SK-MEL-5 (cell line): ENCODE measurements at regions not wholly inside any gene's neighbourhood (a gene's known extent, or its start where the extent isn't known, plus 50 kb on each side); places are given as distances from the start of the nearest gene placed in this dataset.

Source experiments
- DNase-seq: peaks from one replicate; pipeline ENCODE4 v3.0.0-alpha.2; 2016; ENCODE audit warnings: low read depth, low spot score
- in situ Hi-C: cut with HindIII; loops from 2 replicates; pipeline ENCODE4 v1.10.0; 2016; ENCODE audit warnings: low sequenced_read_pairs, high pct_unique_total_duplicates, low pct_unique_long_range_greater_than_20kb

DNA sequence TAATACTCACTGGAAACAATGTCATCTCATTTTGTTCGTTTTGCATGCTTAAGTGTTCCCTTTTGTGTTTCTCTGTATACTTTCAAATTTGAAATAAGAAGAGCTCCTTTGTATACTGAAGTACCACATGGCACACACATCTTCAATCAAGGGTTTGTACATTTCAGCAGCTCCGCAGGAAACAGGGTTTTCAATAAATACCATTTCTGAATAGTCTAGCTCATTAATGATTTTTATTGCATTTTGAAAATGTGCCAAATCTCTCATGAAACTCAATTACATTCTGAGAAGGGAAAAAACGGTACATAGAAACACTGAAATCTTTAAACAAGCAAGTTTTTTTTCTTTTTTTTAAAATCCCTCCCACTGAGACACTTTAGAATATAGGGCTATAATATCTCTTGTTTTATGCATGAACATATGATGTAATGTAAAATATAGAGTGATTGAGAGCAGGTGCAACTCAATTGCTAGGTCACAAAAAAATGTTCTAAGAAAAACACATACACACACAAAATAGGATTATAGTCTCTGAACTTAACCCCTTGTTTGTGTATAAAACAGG, 914.2 kb upstream of the PCDH7 start:
- DNase-seq = peak; percentile 81
- in situ Hi-C loops = no loop called here

DNA sequence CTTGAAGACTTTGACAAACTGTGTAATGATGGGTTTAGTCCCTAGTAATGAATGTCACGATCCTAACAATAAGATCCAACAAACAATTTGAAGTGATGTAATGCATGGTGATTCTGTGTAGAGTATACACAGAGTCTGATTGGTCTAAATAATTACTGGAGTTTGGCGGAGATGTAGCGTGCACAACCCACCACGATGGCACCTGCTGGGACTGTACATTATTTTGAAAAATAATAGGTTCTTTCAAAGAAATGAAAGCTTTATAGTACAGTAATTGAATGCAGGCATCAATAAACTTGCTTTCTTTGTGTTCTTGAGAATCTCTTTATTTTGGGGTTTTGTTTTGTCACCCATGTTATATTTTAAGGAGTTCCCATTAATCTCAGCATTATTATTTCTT, 902.2 kb upstream of the PCDH7 start:
- in situ Hi-C loops = no loop called here
- DNase-seq = no peak

DNA sequence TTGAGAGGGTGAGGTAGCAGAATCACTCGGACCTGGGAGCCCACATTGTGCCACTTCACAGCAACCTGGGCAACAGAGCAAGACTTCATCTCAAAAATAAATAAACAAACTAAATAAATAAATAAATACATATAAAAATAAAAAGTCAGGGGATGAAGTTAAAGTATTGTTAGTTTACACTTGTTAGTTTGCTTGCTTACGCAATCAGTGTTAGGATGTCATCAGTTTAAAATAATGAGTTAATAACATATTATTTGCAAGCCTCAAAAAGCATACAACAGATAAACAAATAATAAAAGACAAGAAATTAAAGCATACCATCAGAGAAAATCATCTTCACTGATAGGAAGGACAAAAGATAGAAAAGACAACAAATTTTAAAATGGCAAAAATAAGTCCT, 891.1 kb upstream of the PCDH7 start:
- in situ Hi-C loops = no loop called here
- DNase-seq = no peak

DNA sequence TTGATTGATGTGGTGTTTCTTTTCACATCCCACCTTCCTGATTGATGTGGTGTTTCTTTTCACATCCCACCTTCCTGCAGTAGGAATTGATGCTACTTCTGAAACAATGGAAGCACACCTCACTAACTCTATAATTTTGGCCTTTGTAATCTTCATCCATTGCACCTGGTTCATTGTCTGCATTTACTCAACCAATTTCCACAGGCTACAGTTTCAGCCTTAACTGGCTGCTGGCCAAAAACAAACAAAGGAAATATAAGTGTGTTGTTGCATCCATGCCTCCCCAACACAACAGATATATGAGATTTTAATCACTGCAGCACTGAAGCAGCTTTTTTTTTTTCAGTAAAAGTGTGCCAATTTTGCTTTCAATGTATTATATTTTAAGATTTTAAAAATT, 867.6 kb upstream of the PCDH7 start:
- DNase-seq = no peak
- in situ Hi-C loops = no loop called here

DNA sequence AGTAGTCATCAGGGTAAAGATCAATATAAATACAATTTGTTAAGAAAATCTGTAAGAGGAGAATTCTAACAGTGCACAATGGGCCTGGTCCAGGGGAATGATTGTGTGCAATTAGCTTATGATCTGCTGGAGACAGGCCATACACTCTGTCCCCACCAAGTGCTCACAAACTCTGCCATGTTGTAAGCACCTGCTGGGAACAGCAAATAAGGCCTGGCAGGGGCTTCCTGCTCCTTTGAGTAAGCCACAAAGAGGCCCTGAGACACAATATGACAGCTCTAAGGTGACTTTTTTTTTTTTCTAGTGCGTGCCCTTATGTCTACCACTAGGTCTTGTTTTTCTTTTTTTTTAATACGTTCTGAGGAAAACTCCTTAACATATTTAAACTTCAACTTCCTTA, 866.3 kb upstream of the PCDH7 start:
- DNase-seq = no peak
- in situ Hi-C loops = no loop called here

DNA sequence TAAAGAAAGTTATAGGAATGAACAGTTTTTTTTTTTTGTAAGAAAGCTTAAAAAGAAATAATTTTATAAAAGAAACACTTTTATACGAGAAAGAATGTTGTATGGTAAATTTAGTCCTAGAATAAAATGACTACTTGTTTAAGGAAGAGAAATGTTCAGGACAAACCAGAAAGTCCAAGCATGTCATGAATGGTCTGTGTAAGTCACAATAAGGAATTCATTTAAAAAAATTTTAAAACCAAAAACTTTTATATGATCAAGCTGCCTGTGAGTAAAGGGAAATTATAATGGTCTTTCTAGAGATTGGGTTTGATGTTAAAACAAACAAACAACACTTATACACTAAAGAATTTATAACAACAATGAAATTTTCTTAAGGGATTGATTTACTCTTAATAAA, 858.9 kb upstream of the PCDH7 start:
- in situ Hi-C loops = no loop called here
- no peak for DNase-seq

DNA sequence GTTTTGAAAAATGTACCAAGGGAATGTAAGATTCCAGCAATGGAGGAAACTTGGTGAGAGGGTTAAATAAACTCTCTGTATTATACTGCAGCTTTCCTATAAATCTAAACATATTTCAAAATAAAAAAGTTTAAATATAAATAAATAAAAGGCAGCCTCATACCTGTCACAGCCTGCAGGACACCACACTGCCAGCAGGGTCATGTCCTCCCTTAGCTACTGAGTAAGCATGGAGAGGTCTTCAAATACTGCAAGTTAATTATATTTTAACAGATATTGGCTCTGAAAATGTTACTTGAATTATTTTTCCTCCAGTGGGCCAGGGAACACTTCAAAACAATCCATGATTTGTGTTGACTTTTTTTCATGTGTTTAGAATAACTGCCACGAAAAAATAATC, 852.8 kb upstream of the PCDH7 start:
- in situ Hi-C loops = no loop called here
- no peak for DNase-seq

DNA sequence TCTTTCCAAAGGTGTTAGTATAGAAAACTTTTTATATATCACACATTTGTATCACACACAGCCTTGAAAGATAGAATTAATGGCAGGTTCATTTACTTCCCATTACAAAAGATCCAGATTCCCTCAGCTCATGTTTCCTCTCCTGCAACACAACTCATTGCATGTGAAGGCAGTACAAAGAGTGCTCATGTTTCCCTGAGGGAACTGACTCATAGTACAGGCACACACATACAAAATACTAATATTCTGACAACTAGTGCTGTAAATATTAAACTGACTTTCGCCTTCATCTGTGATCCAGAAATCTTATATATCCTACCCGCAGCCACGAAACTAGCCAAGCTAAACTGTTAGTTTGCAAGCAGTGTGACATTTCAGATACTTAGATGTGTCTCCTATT, 819.8 kb upstream of the PCDH7 start:
- no peak for DNase-seq
- in situ Hi-C loops = no loop called here

DNA sequence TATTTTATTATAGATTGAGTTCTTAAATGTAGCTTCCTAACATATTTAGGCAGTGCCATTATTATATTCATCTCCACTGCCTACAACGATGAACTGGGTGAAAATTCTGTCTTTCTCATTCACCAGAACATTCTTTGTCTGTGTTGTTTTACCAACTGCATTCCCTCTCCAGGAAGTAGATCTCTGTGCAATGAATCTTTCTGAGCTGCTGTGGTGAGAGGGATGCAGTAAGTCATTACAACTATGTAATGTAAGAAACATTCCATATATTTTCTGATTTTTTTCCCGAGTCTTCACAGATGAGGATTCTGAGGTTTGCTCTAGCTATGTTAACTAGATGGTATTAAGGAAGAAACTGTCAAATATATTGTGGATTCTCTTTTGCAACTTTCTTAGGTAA, 811.9 kb upstream of the PCDH7 start:
- no peak for DNase-seq
- in situ Hi-C loops = no loop called here

DNA sequence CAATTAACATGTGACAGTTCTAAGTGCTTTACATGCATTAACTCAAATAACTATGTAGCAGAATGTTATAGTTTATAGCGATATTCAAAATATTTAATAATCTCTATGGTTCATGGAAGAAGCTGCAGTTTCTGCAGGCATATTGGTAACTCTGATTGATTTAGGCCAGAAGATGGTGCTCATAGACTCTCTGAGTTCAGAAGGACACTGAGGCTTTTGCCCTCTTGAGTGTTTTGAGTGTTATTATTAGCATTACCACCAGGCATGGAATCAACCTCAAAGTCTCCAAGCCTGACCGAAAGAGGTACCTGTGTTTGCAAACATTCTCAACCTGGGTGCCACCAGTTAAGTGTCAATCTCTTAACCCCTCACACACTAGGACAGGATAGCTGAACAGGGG, 792.3 kb upstream of the PCDH7 start:
- peak; percentile 22 for DNase-seq
- in situ Hi-C loops = no loop called here

DNA sequence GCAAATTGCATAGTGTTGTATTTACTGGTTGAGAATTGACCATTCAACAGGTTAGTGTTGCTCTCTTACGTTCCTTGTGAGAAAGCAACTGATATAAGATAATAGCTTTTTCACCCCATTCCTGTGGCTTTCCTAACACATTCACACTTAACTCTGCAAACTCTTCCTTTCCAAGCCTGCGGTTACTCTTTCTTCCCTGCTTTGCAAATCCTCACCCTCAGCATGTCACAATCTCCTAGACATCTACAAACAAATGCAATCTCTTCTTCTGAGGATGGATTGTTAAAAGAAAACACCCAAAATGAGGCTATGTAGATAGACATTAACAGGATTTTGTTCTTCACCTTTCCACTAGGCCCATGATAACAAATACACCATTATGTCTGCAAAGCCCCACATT, 771.7 kb upstream of the PCDH7 start:
- no peak for DNase-seq
- in situ Hi-C loops = no loop called here

DNA sequence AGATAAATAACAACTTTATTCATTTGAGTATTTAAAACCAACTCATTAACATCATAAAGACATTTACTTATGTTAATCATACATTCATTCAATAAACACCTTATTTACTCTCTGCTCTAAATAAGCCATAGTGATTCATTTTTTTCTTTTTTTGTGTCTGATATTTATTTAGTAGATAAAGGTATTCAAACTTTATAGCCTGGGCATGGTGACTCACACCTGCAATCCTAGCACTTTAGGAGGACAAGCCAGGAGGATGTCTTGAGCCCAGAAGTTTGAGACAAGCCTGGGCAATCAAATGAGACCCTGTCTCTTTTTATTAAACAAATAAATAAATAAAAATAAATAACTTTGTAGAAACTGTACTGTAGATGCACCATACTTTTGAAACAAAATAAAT, 771.3 kb upstream of the PCDH7 start:
- in situ Hi-C loops = no loop called here
- no peak for DNase-seq

DNA sequence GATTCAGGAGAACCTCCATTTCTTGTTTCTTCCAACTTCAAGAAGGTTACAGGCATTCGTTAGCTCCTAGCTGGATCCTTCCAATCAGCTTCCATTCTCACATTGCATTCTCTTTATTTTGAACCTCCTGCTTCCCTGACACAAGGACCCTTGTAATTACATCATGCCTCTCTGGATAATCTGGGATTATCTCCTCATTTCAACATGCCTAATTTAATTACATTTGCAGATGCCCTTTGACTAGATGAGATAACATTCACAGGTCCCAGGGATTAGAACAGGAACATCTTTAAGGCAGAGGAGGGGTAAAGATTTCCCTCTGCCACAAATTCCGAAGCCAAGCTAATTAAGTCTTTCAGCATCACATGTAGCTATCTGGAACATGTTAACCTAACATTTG, 753.8 kb upstream of the PCDH7 start:
- in situ Hi-C loops = no loop called here

DNA sequence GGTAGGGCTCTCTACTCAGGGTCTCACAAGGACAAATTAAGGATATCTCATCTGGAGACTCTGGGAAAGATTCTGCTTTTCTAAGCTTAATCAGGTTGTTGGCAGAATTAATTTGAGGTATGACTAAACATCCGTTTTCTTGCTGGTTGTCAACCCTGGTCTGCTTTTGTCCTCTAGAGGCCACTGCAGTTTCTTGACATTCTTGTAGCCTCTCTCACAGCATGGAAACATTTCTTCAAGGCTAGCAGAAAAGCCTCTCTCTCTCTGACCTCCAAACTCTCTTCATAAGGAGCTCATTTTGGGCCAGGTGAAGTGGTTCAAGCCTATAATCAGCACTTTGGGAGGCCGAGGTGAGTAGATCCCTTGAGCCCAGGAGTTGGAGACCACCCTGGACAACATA, 749.5 kb upstream of the PCDH7 start:
- peak; percentile 52 for DNase-seq

More for the DNA sequence above, 753.8 kb upstream of the PCDH7 start:
- DNase-seq = no peak

DNA sequence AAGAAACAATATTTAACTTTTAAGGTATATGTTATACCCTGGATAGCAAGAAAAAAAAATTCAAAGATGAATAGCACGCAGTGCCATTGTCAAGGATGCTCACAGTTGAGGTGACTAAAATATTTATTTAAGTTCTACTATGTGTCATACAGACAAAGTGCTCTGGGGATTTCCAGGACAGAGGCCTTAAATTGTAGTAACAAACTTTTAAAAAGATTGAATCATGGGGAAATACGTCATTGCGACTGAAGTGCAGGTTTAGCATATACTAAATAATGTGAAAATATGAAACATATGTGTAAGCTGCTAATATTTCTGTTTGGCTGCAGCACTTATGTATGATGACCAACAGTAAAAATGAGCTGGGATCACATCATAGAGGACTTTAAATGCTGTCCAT, 748.0 kb upstream of the PCDH7 start:
- in situ Hi-C loops = no loop called here
- DNase-seq = no peak

More for the DNA sequence above, 749.5 kb upstream of the PCDH7 start:
- in situ Hi-C loops = no loop called here

DNA sequence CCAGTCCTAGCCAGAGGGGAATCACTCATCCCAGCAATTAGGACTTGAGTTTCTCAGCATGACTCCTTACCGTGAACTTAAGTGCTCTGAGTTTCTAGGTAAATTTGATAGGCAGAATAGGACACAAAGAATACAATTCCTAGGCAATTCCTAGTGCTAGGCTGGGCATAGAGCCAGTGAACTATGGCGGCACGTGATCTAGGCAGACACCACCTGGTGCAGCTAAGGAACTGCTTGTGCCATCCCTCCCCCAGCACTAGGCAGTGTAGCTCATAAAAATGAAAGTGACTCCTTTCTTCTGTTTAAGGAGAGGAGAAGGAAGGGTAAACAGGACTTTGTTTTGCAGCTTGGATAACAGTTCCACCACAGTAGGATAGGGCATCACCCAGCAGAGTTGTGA, 736.3 kb upstream of the PCDH7 start:
- in situ Hi-C loops = no loop called here
- no peak for DNase-seq

DNA sequence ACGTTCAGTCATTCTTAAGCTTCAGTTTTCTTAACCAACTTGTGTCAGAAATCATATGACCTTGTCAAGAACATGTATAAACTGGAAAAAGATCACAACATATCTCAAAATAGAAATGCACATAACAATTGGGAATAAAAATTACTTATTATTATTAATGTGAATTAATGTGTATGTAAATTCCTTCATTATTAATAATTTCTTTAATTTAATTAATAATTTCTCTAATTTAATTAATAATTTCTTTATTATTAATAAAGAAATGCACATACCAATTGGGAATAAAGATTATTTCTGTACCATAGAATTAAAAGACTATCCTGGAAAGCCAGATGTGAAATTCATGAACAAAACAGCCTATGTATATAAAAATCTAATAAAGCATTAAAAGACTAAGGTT, 718.5 kb upstream of the PCDH7 start:
- in situ Hi-C loops = no loop called here
- DNase-seq = no peak

DNA sequence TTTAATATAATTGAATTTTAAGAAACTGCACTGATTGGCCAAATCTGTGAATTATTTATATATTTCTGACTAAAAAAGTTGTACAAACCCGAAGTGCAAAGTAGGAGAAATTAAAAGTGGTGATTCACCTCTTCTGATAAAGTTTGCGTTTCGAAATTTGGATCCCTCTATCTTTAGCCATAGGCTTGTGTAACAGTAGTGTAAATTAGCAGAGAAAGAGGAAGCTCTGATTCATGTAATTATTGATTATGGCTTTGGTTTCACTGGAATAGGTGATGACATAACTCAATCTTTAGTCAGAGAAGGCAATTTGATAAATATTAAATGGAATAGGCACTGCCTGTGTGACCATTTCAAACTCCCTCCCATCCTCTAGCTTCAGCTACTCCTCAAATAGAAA, 717.8 kb upstream of the PCDH7 start:
- in situ Hi-C loops = no loop called here

DNA sequence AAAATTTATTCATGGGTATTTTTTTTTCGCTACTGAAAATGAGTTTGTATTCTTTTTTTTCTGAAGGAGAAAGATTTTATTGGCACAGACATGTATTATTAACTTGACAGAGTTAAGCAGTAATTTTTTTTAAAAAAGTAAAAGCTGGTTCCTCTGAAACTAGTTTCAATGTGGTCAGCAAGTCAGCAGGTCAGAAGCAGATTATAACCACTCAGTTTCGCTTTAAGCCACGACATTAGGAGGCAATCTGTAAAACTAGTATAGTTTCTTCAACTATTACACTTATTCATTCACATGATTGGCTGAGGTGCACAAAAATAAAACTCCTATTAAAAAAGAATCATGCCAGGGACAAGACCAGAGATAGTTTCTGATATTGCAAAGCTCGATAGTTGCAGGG, 714.2 kb upstream of the PCDH7 start:
- in situ Hi-C loops = no loop called here
- no peak for DNase-seq

More for the DNA sequence above, 717.8 kb upstream of the PCDH7 start:
- no peak for DNase-seq

DNA sequence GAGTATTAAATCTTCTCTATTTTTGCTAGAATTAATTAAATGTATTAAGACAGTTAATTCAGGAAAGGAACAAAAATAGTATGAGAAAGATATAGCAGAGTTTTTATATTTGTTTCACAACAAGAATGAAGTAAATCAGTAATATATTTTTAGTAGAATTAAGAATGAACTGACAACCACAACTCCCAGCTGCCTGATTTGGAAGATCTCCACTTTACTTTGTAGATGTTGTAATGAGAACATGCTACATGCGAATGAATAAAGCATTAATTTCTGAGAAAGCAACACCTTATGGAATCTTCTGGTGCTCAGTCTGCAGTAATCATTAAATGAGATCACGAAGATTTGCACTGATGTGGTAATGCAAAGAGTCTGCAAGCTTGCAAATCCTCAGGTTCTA, 695.6 kb upstream of the PCDH7 start:
- no peak for DNase-seq
- in situ Hi-C loops = no loop called here
